HG03159 (cell line): ENCODE measurements at regions not wholly inside any gene's neighbourhood (a gene's known extent, or its start where the extent isn't known, plus 50 kb on each side); places are given as distances from the start of the nearest gene placed in this dataset.

Source experiments
- ATAC-seq: cut with Tn5 transposase; IDR thresholded peaks from one replicate; pipeline ENCODE4 v1.9.1; 2021; ENCODE audit warnings: mild to moderate bottlenecking, moderate library complexity; ENCODE audit not compliant: unreplicated experiment

DNA sequence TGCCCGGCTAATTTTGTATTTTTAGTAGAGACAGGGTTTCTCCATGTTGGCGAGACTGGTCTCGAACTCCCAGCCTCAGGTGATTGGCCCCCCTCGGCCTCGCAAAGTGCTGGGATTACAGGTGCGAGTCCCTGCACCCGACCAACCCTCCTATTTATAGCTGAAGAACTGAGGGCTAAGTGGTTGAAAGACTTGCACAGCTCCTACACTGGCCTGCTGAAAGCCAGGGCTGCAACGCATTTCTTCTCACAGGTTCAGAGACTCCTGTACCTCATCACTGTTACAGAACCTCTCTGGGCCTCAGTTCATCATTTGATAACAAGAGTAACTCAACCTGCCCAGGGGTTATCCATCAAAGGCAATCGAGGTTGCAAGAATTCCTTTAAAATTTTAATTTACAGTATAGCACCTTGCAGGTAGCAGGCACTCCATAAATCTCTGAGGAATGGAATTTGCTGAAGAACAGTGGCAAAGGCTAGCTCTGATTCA lies 626.5 kb upstream of the TBL1XR1 start:
- ATAC-seq: no peak

DNA sequence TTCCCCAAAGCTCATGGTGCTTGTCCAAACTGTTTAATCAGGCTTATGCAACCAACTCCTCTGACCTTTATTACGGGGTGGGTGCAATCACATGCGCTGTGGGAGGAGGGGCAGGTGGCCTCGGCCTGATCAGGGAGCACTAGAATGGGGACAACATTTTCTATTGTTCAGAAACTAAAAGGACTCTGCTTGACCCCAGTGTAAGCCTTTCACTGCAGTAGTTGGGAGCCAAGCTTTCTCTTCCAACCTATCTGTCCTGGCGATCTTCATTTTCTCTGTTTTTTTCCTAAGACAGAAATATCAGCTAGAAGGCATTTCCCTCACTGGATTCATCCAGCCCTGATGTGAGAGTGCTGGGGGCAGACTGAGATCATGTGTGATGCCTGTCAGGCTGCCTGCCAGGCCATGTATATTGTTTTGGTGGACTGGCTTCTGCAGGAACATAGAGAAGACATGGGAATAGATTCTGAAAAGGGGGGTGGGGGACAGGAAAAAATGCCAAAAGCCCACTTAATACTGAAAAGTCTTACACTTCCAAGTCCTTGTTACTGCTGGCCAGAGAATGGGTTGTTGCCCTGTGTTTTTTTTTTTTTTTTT lies 627.0 kb upstream of the TBL1XR1 start:
- ATAC-seq: no peak

DNA sequence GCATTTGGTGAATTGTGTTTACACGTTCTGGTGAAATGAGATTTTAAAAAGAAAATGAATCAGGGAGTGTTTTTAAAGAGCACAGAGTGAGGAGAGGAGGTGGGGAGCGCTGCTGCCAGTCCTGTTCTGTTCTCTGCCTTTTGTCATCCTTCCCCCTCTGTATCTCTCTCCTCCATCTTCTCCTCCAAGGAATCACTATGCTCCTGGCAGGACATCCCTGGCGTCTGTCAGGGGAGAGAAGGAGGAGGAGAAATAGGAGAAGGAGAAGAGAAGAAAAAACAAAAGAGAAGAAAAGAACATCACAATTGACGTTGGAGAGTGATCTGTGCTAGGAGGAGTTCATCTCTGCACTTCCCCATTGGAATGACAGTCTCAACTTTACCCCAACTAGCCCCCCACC lies 627.6 kb upstream of the TBL1XR1 start:
- ATAC-seq: no peak

DNA sequence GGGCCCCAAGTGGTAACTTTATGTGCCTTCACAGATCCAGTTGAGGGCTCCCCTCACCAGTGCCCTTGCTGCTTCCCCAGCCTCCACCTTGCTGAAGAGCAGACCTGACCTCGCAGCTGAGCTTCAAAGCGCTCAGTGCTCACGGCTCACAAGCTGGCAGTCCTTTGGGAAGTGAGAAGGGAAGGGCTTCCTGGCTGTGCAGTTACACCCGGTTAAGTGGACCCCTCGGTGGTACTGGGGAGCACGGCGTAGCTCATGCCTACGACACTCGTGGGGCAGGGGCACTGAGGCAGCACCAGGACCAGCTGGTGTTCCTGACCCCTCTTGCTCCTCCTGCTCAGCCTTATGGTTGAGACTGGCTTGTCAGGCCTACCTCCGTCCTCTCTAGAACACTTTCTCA lies 629.0 kb upstream of the TBL1XR1 start:
- ATAC-seq: no peak

DNA sequence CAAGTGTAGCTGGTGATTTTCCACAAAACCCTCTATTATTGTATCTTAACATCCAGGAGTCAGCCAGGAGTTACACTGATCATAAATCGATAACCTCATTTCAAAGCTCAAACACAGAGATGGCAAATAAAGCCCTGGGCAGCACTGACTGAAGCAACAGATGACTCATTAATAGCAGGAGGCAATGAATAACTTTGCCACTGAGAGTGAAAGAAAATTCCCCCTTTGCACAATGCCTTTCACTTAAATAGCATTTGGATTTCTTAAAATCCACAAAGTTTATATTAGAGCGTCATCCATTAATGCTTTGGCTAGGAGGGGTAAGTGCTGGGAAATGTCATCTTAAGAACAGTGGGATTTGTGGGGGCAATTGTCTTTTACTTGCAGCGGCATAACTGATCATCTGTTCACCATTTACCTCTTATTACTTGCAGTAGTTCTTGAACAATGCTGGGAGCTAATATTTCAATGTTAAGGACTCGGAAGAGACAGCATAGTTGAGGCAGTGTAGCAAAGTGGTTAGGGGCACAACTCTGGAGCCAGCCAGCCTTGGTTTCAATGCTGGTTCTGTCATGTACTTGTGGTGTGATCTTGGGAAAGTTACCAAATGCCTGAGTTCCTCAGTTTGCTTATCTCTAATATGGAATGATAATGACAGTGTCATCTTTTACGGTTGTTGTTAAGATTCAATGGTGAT lies 630.4 kb upstream of the TBL1XR1 start:
- ATAC-seq: peak; percentile 70

DNA sequence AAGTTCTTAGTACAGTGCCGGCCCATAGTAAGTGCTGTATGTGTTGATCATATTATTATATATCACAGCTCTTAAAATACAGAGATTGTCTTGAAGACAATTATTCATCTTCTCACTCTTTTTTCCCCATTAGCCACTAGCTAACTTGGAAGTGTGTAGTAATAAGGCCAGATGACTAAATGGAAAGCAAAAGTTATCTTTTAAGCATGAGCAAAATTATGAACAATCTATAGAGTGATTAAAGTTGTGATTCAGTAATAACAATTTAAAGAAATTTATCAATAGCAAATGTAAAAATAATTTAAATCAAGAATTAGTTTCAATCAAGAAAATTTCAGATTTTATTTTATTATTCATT lies 630.9 kb upstream of the TBL1XR1 start:
- no peak for ATAC-seq

DNA sequence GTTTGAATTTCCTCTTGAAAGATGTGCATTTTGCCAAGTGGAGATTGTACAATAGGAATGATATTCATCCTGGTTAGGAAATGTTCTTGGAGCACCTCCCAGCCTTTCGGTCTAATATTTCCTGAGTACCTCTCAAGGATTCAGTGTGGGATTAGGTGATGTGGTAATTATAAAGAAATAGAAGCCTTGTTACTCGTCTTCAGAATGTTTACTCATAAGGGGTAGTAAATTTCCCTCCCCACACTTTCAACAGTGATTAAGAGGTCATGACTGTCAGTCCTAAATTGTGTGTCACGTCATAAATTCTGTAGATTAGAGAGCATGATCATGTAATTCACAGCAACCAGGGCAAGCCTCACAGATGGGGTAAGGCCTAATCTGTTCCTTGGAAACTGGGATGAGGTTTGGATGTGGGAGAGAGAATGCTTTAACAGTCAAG lies 633.1 kb upstream of the TBL1XR1 start:
- ATAC-seq: no peak

DNA sequence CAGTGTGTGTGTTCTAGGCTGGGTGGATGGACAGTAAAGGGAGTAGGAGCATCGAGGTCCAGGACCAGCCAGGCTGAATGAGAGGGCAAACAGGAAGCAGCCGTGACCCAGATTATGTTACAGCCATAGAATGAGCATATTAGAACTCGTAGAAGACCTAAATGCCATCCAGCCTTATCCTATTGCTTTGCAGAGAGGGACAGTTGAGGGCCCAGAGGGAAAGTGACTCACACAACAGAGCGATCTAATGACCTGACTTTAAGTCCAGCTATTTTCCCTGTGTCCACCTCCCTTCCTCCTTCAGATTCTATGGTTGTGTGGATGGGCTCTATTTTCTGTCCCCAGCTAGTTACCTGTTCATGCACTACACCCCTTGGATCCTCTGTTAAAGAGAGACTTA lies 634.1 kb upstream of the TBL1XR1 start:
- ATAC-seq: no peak

DNA sequence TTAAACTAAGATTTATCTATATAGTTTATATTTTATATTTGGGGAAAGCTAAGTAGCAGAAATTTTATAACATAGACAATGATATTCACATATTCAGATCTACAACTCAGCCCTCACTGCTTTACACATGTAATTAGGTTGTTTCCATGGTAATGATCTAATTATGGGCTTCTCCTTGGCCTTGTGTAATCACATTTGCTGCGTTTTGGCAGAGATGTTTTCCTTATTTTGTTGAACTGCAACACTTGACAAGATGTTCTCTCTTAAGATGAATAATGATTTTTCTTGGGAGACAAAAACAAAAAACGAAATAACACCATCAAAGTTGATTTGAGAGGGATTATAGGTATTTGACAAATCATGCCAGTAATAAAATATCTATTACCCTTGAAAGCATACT lies 635.6 kb upstream of the TBL1XR1 start:
- ATAC-seq: no peak

DNA sequence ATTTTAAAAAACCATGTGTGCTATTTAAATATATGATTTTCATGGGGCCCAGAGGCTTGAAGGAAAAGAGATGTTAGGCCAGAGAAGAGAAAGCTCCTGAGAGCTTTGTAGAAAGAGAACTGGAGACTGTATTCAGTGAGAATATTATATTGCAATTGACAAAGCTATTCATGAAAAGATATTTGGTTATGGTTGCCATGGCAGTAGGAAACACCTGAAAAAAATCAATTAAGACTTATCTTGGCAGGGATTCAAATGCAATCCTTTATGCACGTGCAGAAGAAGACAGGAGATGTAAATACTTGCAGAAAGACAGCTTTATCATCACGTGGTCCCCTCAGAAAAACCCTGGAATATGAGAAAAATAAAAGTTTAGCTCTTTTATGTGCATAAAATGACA lies 636.0 kb upstream of the TBL1XR1 start:
- no peak for ATAC-seq

DNA sequence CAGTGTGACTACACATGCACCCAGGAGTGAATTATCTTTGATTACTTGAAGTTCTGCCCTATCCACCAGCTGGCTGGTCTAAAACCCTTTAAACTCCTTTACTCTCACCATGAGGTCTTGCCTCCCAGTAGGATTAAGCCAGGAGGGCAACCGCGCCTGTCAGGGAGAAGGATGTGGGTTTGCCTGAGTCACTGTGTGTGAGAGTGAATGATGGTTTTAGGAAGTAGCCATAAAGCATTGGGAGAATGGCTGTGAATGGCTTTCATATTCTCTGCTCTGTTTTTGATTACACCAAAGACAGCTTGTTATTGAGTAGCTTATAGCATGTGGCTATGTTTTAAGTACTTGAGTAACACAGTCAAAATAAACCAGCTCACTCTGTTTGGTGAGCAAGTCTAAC lies 637.7 kb upstream of the TBL1XR1 start:
- ATAC-seq: no peak

DNA sequence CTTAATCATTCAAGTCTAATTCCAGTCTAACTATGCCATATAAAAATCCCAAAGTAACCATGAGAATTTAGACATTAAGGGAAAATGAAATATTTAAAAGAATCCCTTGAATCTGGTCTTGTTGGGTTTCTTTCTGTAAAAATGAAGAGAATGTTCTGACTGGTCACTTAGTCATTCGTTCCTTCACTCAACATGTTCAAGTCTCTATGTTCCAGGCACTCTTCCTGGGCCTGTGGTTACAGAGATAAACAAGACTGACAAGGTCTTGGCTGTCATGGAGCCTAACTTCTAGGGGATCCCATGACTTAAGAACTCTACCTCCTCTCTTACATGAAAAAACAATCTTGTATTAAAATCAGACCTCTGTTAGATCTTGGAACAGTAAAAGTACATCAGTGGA lies 638.6 kb upstream of the TBL1XR1 start:
- no peak for ATAC-seq

DNA sequence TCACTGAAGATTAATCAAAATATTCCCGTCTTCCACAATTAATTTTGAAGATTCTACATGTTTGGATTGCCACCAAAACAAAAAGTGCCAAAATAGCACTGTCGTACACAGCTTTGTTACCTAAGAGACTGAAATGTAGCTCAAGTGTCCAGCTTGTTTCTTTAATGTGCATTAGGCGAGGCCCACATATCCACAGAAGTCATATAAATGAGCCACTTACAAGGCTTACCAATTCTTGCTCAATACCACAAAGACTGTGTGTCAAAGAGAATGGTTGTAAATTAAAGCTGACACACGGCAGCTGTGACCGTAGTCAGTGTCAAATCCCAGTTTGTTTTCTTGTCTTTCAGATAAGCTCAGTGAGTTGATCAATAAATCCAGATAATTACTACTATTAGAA lies 639.4 kb upstream of the TBL1XR1 start:
- ATAC-seq: no peak

DNA sequence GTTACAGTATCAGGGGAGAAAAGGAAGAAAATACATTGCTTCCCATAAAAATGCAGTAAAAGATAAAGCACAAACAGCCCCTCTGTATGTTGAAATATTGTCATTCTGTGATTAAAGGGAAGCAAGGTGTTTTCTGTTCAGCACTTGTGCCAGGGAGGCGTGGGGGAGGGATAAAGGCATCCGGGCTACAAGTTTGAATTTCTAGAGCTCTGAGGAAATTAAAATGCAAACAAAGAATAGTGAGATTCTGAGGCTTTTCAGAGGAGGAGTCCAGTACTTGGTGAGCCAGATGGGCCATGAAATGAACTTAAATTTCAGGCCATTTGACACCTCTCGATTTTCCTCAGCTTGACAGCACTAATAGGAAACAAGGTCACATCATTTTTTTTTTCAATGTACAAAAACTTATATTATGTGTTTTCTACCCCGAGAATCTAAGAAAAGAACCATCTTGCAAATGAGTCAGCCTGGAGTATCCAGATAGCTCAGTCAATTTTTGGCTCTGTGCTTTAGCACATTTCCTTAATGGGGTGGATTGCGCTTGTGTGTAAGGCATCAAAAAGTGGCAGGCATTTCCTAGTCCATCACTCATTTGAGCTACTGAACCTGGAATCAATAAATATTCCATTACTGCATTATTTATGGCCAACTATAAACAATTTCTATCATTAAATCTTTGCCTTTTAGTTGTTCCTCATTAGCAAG lies 640.8 kb upstream of the TBL1XR1 start:
- ATAC-seq: no peak

DNA sequence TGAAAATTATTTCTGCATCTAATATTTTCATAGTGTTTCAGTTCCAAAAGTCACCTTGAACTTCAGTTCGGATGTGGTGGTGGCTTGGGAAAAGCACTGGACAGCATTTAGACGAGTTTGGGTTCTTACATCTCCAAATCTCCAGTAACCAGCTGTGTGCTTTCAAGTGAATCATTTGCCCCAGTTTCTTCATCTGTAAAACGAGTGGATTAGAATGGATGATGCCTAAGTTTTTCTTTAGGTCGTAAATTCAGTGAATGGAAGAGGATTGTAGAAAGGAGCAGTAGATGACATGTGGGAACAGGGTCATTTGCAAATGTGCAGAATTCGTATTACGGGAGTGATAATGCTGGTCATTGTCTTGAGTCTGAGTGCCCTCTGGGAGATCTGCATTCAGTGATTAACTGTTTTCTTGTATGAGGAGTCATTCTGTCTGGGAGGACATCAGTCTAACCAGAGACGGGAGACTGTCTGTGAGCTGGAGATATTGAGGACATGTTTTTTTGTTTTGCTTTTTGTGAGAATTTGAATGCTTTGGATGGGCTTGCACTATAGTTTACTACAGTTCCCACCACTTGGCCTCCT lies 641.6 kb upstream of the TBL1XR1 start:
- no peak for ATAC-seq

DNA sequence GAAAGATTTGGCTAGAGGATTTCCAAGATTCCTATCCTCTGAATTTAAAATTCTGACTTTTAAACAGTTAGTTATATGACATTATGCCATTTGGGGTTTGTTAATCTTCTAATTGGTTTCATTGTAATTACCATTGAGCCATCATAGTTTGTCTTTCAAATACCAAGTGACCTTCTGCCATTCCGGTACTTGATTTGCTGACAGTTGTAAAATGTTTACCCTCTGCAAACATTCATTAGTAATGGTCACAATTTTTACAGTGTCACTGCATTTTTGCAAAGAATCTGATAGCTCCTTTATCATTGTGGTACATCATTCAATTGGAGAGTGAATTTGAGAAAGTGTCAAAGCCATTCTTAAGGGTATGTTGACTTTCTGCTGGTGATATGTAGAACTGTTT lies 645.0 kb upstream of the TBL1XR1 start:
- ATAC-seq: no peak

DNA sequence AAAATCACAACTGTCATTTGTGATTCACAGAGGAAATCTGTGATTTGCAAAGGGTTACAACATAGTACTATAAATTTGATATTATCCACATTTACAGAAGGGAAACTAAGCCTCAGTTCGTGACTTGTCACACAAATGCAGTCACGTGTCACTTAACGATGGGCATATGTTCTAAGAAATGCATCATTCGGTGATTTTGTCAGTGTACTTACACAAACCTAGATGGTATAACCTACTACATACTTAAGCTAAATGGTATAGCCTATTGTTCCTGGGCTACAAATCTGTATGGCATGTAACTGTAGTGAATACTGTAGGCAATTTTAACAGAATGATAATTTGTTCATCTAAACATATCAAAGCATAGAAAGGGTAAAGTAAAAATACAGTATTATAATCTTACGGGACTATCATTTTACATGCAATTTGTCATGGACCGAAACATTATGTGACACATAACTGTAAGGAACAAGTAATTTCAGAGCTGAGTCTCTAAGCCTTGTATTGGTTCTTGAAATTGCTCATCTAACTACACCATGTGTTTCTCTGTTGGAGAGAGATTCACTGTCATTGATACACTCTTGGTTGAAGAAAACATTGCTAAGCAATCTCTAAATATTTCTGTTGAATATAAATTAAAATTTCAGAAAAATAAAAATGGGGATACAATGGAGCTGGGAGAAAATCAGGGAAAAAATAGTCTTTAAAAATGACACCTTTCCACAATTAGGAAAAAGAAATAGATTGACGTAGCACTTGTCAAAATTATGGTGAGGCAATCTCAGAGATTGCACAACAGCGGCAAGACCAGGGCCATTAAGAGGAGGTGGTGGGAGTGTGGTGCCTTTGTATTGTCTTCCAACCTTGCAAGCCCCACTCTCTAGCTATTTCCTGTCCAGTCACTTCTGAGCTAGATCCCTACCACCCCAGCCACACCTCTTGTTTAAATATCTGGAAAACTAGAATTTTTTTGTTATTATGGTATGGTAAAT lies 645.8 kb upstream of the TBL1XR1 start:
- ATAC-seq: no peak

DNA sequence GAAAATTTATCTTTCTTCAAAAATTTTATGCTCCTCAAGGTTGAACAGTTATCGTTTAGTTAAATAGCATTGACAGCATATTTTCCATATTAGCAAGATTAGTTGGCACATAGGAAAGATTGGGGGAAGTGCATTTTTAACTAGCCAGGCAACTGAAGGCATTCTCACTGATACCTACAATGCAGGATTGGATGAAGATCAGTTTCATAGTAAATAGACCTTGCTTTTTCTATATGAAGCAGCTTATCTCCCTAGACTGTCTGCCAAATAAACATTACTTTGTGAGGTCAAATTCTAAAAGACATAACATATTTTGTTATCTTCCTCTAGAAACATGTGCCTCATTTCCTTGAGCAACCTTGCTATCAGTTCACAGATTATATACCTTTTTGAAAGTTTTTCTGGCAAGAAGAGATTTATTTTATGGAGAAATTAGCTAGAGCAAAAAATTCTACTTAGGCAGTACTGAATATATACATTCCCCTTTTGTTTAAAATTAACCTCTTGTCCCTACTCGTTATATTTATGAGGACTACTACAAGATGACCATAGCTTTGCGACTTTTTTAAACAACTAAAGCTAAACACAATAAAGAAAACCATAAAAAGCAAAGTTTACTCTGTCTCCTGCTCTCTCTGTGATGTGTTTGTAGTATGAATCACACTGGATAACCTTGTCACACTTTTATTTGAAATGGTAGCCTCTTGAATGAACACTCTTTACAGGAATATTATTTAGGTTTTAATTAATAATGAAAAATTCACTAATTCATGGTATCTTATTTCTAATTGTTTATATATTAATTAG lies 654.9 kb upstream of the TBL1XR1 start:
- no peak for ATAC-seq

DNA sequence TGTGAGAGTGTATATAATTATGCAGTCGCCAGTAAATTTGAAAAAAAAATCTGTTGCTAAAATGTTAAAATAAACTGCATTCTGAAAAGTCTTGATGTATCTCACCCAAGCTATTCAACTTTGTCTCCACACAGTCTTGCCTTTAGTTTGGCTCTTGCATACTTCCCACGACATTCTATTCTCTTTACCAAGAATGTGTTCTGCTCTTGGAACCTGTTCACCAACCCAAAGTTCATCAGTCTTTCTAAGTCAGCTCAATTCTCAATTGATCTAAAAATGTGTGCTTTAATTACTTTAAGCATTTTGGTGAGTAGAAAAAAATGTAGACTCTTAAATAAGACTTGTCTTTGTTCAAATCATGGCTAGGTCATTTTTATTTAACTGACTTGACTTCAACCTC lies 657.7 kb upstream of the TBL1XR1 start:
- ATAC-seq: no peak

DNA sequence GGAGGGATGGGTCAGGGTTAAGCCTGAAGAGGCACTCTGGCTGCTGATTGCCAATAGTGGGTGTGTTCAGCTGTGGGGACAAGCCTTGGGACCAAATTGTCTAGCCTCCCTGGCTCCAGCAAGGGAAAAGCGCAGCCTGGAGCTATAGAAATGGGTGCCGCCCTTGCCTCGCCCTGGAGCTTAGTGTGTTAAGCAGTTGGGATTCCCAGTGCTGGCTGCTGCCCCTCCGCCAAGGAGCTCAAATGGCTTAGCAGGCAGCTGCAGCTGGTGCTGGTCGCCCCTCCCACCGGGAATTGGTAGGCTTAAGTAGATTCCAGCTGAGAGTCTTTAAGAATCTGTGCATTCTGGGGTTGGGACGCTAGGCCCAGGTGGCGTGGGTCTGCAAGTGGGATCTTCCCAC lies 662.9 kb upstream of the TBL1XR1 start:
- no peak for ATAC-seq
